Kasumi-1 (cell line): ENCODE measurements at regions not wholly inside any gene's neighbourhood (a gene's known extent, or its start where the extent isn't known, plus 50 kb on each side); places are given as distances from the start of the nearest gene placed in this dataset.

ENCODE experiments used
- DNase-seq, 2 experiments: peaks; one replicate each; lab custom pipeline; 2025; lab: John Stamatoyannopoulos, UW

DNA sequence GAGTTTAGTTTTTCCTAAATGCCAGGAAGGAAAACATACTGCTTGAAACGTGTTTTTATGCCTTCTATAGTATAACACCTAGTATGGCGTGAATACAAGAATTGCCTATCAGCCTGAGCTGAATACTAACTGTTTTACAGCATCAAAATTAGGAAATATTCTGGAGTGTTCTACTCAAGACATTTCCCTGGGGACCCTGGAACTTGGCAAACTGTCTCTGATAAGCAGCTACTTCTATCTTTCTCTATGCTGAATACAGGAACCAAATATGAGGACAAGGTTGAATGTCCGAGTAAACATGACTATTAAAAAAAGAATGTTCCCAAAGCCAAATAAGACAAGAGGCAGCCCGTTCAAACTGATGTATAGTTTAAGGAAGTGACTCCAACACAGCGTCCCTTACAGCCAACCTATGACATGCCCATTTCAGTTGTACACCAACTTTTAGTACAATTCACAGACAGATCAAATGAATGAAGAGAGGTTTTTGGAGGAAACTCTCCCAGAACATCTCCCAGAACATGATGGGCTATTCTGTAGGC lies 951.3 kb upstream of the ACVR2A start:
- DNase-seq = no peak

DNA sequence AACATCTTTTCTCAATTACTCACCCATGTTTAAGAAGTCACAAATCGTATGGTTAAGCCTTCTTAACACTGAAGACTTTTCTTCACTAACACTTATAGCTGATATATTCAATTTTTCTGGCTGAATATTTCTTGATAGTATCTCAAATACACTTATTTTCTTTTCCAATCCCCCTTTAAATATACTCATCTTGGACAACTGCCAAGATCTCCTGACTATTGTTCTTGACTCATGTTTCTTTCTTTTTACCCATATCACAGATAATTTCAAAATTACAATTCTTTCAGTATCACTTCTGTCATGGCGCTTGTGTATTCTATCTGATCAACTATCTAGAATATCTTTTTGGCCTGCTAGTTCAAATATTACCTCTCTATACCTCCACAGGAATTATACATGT lies 954.3 kb upstream of the ACVR2A start:
- no peak for DNase-seq

DNA sequence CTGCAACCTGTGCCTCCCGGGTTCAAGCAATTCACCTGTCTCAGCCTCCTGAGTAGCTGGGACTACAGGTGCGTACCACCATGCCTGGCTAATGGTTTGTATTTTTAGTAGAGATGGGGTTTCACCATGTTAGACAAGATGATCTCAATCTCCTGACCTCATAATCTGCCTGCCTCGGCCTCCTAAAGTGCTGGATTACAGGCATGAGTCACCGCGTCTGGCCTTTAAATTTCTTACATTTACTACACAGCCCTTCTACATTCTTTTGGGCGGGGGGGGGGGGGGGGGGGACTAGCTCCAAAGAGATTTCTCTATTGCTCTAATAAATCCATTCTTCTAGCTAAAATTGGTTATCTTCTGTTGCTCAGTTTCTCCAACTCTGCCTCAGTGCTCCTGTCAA lies 964.9 kb upstream of the ACVR2A start:
- no peak for DNase-seq

DNA sequence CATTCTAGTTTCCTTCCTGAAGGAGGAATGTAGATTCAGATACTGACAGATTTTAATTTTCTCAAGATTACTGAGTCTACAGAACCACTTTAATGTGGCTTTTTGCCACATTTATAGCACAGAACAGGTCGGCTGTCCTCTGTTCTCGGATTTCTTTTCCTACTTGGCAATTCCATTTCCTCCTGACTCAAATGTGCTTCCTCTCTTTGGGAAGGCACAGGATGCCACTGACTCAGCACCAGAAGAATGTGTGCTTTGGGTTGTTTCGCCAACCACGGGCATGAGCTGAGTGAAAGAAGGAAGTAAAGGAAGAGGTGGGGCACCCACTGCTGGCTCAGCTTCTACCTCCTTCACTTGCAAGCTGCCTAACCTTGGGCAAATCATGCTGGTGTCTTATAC lies 970.6 kb upstream of the ACVR2A start:
- peak; percentile 98 for DNase-seq

DNA sequence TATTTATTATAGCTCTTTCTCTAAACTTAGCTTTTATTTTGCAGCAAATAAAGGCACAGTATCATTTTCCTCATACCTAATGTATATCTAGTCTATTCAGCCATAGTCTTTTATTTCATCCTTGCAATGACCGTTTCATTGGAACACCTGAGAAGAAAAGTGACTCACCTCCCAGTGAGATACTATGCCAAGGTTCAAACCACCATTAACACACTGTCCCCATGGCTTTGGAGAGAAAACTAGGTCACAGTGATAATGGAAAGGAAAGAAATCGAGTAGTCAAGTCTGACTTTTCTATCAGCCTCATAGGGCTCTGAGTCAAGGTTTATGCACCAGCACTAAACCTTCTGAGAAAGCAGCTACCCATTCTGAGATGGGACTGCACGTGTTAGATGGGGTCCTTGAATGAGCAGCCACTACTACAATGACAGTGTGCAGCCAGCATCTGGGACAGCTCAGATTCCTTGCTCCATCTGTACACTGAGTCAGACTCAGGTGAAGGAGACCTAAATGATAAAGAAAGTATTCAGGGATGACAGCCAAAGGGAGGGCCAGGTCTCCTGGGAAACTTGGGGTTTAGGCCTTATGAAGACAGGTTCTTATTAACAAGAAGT lies 971.1 kb upstream of the ACVR2A start:
- DNase-seq = no peak

DNA sequence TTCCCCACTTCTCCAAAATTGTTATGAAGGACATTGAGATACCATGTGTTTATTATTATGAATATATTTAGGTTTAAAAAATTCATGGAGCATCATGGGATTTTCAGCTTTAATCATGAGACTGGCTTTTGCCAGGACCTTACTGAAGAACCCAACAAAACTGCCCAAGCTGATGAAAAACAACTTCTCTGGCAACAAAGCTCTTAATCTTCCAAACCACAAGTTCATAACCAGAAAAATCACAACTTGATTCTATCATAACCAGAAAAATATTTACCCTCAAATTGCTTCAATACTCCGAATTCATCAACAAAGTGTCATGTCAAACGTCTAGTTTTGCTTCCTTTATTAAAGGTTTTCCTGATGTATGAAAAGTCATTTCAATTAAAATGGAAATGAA lies 971.8 kb upstream of the ACVR2A start:
- no peak for DNase-seq

DNA sequence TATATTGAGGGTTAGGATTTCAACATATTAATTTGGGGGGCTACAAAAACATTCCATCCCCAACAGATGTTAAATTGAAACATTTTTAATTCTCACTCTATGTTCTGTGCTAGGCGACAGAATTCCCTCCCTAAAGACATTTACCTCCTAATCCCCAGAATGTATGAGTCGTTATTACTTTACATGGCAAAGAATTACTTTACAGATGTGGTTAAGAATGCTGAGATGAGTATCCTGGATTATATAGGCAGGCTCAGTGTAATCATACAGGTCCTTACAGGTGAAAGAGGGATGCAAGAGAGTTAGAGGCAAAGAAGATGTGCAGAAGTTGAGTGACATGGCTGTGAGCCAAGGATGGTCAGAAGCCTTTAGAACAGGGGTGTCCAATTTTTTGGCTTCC lies 974.1 kb upstream of the ACVR2A start:
- DNase-seq = no peak

DNA sequence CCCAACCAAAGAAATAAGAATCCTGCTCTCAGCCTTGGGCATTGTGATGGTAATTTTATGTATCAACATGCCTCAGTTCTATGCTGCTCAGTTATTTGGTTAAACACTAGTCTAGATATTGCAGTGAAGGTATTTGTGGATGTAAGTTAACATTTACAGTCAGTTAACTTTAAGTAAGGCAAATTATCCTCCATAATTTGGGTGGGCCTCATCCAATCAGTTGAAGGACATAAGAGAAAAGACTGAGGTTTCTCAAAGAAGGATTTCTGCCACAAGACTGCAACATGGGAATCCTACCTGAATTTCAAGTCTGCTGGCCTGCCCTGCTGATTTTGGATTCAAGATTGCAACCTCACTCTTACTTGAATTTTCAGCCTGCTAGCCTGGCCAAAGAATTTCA lies 975.5 kb upstream of the ACVR2A start:
- no peak for DNase-seq

DNA sequence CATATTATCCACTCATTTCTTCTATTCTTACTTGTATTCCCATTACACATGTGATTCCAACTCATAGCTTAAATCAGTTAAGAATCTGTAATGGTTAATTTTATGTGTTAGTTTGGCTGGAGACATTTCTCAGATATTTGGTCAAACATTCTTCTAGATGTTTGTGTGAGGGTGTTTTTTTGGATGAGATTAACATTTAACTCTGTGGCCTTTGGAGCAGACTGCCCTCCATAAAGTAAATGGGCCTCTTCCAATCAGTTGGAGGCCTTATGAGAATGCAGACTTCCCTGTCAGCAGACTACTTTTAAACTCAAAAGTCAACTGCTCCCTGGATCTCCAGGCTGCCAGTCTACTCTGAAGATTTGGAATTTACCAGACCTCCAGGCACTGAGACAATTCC lies 976.8 kb upstream of the ACVR2A start:
- DNase-seq = no peak

DNA sequence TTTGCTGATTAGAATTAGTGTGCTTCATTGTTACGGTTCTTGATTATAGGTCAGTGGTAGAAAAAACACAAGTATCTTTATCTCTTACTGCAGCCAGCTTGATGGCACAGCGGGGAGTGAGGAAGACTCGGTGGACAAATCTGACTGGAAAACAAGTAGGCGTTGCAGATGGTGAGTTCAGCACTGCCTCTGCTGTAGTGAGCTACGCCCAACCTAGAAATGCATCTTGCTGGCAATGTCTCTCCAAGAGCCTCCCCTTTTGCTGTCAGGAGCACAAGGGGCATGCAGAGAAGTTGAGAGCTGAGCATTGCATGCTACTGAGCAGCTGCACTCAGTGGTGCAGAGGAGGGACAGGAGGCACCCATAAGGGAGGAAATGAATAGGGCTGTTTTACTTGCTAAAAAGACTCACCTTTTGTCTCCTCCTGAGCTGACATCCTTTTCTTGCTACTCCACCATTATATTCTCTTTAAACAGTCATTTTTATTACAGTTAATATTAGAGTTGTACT lies 977.3 kb upstream of the ACVR2A start:
- no peak for DNase-seq

DNA sequence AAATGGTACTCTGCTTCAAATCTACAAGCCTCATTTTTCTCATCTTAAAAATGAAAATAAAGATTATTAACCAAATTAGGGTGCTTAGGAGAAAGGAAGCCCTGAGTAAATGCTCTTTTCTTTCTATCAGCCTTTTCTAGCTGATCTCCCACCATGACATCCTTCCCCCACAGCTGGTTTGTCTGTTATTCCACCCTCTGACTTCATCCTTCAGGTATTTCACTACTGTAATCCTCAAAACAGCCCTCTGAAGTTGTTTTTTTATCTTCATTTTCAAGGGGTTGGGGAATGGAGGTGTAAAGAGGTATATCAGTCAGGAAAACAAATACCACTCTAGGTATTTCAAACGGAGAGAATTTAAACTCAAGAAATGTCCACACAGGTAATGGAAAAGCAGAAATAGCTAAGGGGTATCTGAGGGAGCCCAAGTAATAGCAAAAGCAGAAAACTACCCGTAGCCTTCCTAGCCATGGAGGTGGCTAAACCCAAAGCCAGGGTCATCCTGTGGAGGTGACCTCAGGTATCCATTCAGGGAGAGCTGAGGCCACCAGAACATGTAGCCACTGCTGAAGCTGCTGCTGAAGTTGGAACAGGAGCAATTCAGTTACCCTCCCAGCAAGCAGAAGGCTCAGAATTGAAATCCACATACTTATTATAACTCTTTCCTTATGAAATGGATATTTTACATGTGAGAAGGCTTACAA lies 990.9 kb upstream of the ACVR2A start:
- no peak for DNase-seq

DNA sequence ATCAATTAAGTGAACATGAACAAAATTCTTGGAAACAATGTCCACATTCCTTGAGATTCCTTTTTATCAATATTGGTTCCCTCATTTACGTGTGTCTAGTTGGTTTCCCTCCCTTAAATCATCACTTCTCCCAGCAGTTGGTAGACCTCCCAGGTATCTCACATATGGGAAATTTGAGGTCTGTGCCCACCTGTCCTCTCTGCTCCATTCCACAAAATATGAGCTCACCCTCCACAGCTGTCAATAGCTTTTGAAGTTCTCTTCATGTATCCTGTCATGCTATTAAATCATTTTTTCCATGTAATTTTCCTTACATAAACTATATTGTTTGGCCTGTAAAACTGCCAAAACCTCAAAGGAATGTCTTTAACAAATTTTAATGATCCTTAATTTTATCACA lies 992.2 kb upstream of the ACVR2A start:
- no peak for DNase-seq

DNA sequence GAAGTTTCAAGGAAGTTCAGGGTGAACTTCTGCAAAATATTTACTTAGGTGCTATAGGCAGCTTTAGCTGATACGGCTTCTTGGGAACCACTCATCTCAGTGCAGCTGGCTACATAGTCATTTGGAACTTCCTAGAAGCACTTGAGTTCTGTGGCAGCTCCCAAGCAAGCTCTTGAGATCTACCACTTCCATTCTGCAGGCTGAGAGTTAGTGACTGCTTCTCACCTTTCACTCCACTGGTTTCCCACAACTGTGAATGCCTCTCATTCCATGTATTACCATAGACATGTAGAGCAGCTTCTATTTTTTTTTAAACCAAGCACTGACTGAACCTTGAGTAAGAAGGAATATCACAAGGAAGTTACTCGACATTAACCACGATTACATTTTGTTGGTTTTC lies 994.1 kb upstream of the ACVR2A start:
- no peak for DNase-seq

DNA sequence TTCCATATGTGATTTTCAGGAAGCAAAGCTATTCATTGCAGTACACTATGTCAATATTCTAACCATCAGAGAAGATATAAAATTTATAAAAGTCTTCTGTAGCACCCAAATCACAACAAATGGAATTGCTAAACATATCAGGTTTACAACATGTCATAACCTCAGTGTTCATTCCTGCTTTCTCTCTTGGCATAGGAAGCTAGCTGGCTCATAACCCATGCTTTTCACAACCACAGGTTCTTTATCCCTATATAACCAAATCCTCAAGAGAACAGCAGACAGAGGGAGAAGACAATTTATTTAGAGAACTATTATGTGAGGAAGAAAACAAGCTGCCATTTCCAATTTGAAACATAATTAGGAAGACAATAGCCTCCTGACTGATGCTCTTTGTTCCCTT lies 997.0 kb upstream of the ACVR2A start:
- no peak for DNase-seq

DNA sequence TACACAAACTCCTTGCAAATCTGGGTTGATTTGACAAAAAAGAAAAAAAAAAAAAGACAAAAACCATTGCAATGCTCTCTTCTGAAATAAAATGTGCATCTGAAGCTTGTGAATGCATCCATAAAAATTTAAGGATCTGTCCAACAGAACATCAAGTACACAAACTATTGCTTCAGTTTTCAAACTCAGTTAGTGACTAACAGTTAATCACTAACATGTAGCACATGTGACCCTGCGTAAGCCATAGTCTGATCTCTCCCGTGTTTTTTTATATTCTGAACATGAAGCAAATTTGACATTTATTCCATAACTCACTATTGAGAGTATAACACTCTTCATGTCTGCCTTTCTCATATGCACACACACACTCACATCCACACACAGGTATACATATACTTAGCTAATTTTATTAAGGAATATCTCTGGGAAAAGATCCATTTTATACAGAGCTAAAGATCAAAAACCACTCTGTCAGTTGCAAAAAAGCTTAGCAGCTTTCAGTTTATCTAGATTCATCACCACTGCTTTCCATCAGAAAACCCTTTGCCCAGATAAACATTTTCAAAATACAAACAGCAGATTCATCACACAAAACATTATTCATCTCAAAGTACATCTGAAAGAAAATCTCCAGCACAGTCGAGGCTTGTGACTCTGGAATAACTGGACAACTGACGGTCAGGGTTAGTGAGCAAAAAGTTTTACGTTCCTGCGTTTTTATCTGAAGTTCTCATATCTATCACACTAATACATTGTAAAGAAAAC lies 1000.4 kb upstream of the ACVR2A start:
- DNase-seq = no peak

DNA sequence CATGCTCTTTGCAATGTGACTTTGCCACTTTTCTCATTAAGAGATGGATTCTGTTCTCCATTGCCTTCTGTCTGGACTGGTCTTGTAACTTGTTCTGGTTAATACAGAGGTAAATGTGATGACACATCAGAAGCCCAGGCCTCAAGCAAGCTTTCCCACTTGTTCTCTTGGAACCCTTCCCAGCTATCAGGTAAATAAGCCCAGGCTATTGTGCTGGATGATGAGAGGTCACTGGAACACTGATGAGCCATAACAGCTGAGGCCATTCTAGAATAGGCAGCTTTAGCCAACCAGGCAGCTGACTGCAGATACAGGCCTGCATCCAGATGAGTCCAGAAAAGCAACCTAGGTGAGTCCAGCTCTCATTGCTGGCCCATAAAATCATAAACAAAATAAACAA lies 1007.0 kb upstream of the ACVR2A start:
- DNase-seq = no peak

DNA sequence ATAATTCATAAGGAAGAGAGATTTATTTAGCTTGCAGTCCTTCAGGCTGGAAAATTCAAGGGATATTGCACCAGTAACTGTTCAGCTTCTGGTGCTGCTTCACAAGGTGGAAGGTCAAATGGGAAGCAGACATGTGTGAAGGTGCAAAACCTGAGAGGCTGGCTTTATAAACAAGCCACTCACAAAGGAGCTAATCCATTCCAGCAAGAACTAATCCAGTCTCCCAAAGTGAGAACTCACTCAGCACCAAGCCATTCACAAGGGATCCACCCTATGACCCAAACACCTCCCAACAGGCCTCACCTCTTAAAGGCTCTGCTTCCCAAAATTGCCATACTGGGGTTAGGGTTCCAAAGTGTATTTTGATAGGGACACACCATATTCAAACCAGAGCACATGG lies 1018.4 kb upstream of the ACVR2A start:
- DNase-seq = no peak

DNA sequence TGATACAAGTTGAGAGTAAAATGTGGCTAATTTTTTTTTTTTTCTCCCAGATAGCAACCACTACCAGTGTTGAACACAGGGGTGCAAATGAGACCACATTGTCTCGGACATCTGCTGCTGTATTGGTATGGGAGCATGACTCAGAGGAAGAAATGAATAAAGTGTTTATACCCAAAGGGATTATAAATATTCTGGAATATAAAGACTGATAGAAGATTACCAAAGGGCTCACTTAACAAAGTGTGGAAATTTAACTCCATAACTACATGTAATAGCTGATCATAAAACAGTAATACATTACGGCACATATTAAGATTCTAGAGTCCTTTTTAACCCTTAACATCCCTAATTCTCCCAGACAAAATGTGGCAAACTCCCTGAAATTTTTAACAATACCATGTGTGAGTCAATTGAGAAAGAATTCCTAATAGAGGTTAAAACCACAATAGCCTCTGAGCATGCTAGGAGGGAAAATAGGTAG lies 1023.0 kb upstream of the ACVR2A start:
- no peak for DNase-seq

DNA sequence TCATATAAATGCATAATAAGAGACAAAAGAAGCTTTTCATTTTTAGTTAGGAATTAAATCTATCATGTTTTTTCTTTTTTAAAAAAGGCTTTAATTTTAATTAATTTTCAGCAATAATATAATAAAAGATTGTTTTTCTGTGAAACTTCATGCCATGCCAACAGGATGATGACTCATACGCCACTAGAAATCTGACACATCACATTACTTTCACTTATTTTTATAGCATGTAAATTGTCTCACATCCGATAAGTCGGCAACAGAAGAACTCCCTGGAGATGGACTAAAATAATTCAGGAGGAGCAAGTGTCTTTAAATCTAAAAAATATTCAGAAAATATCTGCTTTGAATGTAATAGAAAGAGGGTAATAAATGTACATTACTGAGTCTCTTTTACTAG lies 1024.2 kb upstream of the ACVR2A start:
- DNase-seq = no peak

DNA sequence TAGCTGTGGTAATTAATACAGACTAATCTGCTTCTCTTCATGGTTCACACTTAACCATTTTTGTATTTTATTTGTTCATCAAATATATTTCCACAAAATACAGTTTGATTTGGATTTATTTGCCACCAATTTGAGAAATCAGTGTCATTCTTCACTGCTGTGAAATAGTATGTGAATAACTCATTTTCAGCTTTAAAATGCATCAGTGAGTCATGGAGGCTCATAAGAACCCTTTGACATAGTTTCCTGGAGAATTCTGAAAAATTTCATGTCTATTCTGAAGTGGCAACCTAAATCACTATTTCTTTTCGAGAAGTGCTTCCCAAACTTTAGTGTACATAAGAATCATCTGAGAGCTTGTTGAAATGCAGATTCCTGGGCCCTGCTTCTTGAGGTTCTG lies 1026.7 kb upstream of the ACVR2A start:
- no peak for DNase-seq

DNA sequence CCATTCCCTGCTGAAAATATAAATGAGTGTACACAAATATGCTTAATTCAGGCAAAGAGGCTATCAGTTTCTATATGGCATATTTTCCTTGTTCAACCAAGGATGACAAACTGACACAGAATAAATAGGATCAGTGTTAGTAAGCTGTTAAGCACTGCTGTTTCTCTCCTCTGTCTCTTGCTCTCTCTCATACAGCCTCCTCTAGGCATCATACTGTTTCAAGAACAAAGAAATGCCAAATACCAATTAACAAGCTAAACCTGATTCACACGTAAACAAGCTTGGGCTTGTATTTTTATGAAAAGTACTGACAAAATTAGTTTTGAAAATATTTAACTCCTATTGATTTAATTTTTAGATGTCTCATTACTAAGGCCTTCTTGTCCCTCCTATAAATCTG lies 1027.2 kb upstream of the ACVR2A start:
- DNase-seq = no peak

DNA sequence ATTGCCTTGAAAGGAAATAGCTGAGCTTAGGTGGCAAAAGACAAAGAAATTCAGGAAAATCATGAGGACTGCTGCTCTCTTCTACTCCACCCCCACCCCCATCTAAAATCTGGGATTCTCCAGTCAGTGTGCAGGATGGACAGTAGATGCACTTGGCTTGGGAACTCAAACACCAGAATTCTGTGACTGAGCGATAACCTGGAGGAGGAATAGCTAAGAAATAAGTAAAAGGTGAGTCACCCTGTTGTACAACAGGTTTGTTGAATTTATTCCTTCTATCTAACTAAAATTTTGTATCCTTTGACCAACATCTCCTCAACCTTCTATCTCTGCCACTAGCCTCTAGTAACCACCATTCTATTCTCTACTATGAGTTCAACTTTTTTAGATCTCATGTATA lies 1029.9 kb upstream of the ACVR2A start:
- no peak for DNase-seq
